ENCODE measurements at regions not wholly inside any gene's neighbourhood (a gene's known extent, or its start where the extent isn't known, plus 50 kb on each side); places are given as distances from the start of the nearest gene placed in this dataset.
"Not testable (repeated sequence)": the region's sequence is repeated elsewhere in the genome, so short reads cannot be mapped to it uniquely, and the experiment has no call there.

- TF ChIP-seq, protein P1, sequence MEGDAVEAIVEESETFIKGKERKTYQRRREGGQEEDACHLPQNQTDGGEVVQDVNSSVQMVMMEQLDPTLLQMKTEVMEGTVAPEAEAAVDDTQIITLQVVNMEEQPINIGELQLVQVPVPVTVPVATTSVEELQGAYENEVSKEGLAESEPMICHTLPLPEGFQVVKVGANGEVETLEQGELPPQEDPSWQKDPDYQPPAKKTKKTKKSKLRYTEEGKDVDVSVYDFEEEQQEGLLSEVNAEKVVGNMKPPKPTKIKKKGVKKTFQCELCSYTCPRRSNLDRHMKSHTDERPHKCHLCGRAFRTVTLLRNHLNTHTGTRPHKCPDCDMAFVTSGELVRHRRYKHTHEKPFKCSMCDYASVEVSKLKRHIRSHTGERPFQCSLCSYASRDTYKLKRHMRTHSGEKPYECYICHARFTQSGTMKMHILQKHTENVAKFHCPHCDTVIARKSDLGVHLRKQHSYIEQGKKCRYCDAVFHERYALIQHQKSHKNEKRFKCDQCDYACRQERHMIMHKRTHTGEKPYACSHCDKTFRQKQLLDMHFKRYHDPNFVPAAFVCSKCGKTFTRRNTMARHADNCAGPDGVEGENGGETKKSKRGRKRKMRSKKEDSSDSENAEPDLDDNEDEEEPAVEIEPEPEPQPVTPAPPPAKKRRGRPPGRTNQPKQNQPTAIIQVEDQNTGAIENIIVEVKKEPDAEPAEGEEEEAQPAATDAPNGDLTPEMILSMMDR (IDR thresholded peaks at IDR 0.05; ENCODE audit: borderline replicate concordance, extremely low read depth, low read length, poor library complexity, severe bottlenecking), result no peak
- no peak for TF ChIP-seq EZH2 (IDR thresholded peaks at IDR 0.05; ENCODE audit: borderline replicate concordance, low read depth, low read length, severe bottlenecking)
- H3K27ac ChIP-seq (ENCODE audit: low read length), result no peak overlapping the region
- H3K4me2 ChIP-seq (ENCODE audit: insufficient read depth, low read length), result no peak overlapping the region
- H3K4me3 ChIP-seq (ENCODE audit: low read depth in 1 of 2, low read length in 2 of 2), result no peak overlapping the region
- no peak for DNase-seq
- H2AFZ ChIP-seq (ENCODE audit: low read depth, low read length), result no peak overlapping the region
- H3K4me1 ChIP-seq (ENCODE audit: insufficient read depth, low read length), result no peaks in the 10 kb centered on the region
- H3K27me3 ChIP-seq (ENCODE audit: insufficient read depth, low read length, poor library complexity), result no peaks in the 10 kb centered on the region
- H4K20me1 ChIP-seq (ENCODE audit: insufficient read depth, low read length), result no peaks in the 10 kb centered on the region
- ATAC-seq (ENCODE audit: insufficient read depth, low read depth), result no peak
- no peaks in the 10 kb centered on the region for H3K79me2 ChIP-seq (ENCODE audit: insufficient read depth, low read length)
- H3K9me3 ChIP-seq (ENCODE audit: insufficient read depth, low read length, severe bottlenecking), result peaks cover 9% of the 10 kb centered on the region
- no peak overlapping the region for H3K9ac ChIP-seq (ENCODE audit: low read depth, low read length)
- no peaks in the 10 kb centered on the region for H3K36me3 ChIP-seq (ENCODE audit: insufficient read depth, low read length)
These were observed 500.4 kb upstream of the ATP2B1 start for GRCh38 chr12:90209029-90209428.

DNA sequence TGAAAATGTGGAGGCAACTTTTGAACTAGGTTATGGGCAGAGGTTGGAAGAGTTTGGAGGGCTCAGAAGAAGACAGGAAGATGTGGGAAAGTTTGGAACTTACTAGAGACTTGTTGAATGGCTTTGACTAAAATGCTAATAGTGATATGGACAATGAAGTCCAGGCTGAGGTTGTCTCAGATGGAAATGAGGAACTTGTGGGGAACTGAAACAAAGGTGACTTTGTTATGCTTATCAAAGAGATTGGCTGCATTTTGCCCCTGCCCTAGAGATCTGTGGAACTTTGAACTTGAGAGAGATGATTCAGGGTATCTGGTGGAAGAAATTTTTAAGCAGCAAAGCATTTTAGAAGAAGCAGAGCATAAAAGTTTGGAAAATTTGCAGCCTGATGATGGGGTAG is 499.7 kb upstream of the ATP2B1 start:
- H3K9ac ChIP-seq (ENCODE audit: low read depth, low read length), result not testable (repeated sequence)

GRCh38 chr12:90207799-90208198 is 499.2 kb upstream of the ATP2B1 start:
- Histone ChIP-seq H4K20me1 (ENCODE audit: insufficient read depth, low read length) (no peaks in the 10 kb centered on the region), H3K4me1 (ENCODE audit: insufficient read depth, low read length) (no peaks in the 10 kb centered on the region), H3K4me3 (ENCODE audit: low read depth in 1 of 2, low read length in 2 of 2) (no peak overlapping the region), H3K27me3 (ENCODE audit: insufficient read depth, low read length, poor library complexity) (no peaks in the 10 kb centered on the region), H3K9me3 (ENCODE audit: insufficient read depth, low read length, severe bottlenecking) (peaks cover 9% of the 10 kb centered on the region), H2AFZ (ENCODE audit: low read depth, low read length) (no peak overlapping the region), H3K4me2 (ENCODE audit: insufficient read depth, low read length) (no peak overlapping the region), H3K36me3 (ENCODE audit: insufficient read depth, low read length) (no peaks in the 10 kb centered on the region), H3K9ac (ENCODE audit: low read depth, low read length) (no peak overlapping the region), H3K79me2 (ENCODE audit: insufficient read depth, low read length) (no peaks in the 10 kb centered on the region), H3K27ac (ENCODE audit: low read length) (no peak overlapping the region)
- ATAC-seq (ENCODE audit: insufficient read depth, low read depth) (no peak), DNase-seq (no peak)
- TF ChIP-seq, protein P1 (IDR thresholded peaks at IDR 0.05; ENCODE audit: borderline replicate concordance, extremely low read depth, low read length, poor library complexity, severe bottlenecking), result no peak
- no peak for TF ChIP-seq EZH2 (IDR thresholded peaks at IDR 0.05; ENCODE audit: borderline replicate concordance, low read depth, low read length, severe bottlenecking)

More for the DNA sequence above, 499.7 kb upstream of the ATP2B1 start:
- H3K27ac ChIP-seq (ENCODE audit: low read length); H3K27me3 ChIP-seq (ENCODE audit: insufficient read depth, low read length, poor library complexity); H3K9me3 ChIP-seq (ENCODE audit: insufficient read depth, low read length, severe bottlenecking); H2AFZ ChIP-seq (ENCODE audit: low read depth, low read length); DNase-seq; H3K4me2 ChIP-seq (ENCODE audit: insufficient read depth, low read length); H4K20me1 ChIP-seq (ENCODE audit: insufficient read depth, low read length); H3K36me3 ChIP-seq (ENCODE audit: insufficient read depth, low read length); H3K4me1 ChIP-seq (ENCODE audit: insufficient read depth, low read length); H3K79me2 ChIP-seq (ENCODE audit: insufficient read depth, low read length); ATAC-seq (ENCODE audit: insufficient read depth, low read depth); H3K4me3 ChIP-seq (ENCODE audit: low read depth in 1 of 2, low read length in 2 of 2): not testable (repeated sequence)

DNA sequence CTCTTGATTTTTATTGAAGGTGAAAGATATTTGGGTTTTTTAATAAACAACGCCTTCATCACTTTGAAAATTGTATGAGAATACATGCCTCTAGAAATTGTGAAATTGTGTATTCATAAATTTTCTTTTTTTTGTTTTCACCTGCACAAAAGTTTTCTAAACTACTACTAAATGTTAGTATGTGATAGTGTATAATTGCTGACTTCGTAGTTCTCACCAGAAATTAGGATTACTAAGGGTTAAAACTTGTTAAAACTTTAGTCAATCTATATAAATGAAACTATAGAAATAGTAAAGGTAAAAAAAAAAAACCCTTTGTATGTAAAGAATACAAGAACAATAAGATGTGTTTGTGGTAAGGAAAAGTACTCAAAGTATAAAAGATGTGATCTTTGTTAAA is 496.5 kb upstream of the ATP2B1 start:
- no peak for ATAC-seq (ENCODE audit: insufficient read depth, low read depth)
- peaks cover 9% of the 10 kb centered on the region for H3K9me3 ChIP-seq (ENCODE audit: insufficient read depth, low read length, severe bottlenecking)
- TF ChIP-seq EZH2 (IDR thresholded peaks at IDR 0.05; ENCODE audit: borderline replicate concordance, low read depth, low read length, severe bottlenecking), result no peak
- TF ChIP-seq, protein P1 (IDR thresholded peaks at IDR 0.05; ENCODE audit: borderline replicate concordance, extremely low read depth, low read length, poor library complexity, severe bottlenecking), result no peak
- no peaks in the 10 kb centered on the region for H3K4me1 ChIP-seq (ENCODE audit: insufficient read depth, low read length)
- H2AFZ ChIP-seq (ENCODE audit: low read depth, low read length), result no peak overlapping the region
- H3K9ac ChIP-seq (ENCODE audit: low read depth, low read length), result no peak overlapping the region
- H4K20me1 ChIP-seq (ENCODE audit: insufficient read depth, low read length), result no peaks in the 10 kb centered on the region
- H3K36me3 ChIP-seq (ENCODE audit: insufficient read depth, low read length), result no peaks in the 10 kb centered on the region
- no peak overlapping the region for H3K4me2 ChIP-seq (ENCODE audit: insufficient read depth, low read length)
- no peak for DNase-seq
- H3K27ac ChIP-seq (ENCODE audit: low read length), result no peak overlapping the region
- no peak overlapping the region for H3K4me3 ChIP-seq (ENCODE audit: low read depth in 1 of 2, low read length in 2 of 2)
- no peaks in the 10 kb centered on the region for H3K27me3 ChIP-seq (ENCODE audit: insufficient read depth, low read length, poor library complexity)
- no peaks in the 10 kb centered on the region for H3K79me2 ChIP-seq (ENCODE audit: insufficient read depth, low read length)
